D341Med (cell line): ENCODE measurements at regions not wholly inside any gene's neighbourhood (a gene's known extent, or its start where the extent isn't known, plus 50 kb on each side); places are given as distances from the start of the nearest gene placed in this dataset.
"Not testable (repeated sequence)": the region's sequence is repeated elsewhere in the genome, so short reads cannot be mapped to it uniquely, and the experiment has no call there.

Source experiments
- DNase-seq: peaks from one replicate; pipeline ENCODE4 v3.0.0; 2012; ENCODE audit warnings: low spot score

- DNase-seq: no peak
Measured at GRCh38 chr14:97791906-97792305, 994.7 kb downstream of the VRK1 start.

- DNase-seq: no peak
Measured at GRCh38 chr14:97796511-97796910, 999.3 kb downstream of the VRK1 start.

GRCh38 chr14:97798176-97798575, 1001.0 kb downstream of the VRK1 start:
- no peak for DNase-seq

- DNase-seq: no peak
Measured at GRCh38 chr14:97802430-97803373, 1005.5 kb downstream of the VRK1 start.

- DNase-seq: no peak
Measured at GRCh38 chr14:97804056-97804455, 1006.9 kb downstream of the VRK1 start.

GRCh38 chr14:97806891-97807290, 1009.7 kb downstream of the VRK1 start:
- DNase-seq: peak; percentile 73

- DNase-seq: not testable (repeated sequence)
Measured at GRCh38 chr14:97808541-97808940, 1011.4 kb downstream of the VRK1 start.

- DNase-seq: no peak
Measured at GRCh38 chr14:97813556-97813955, 1016.4 kb downstream of the VRK1 start.

GRCh38 chr14:97820781-97821180, 1023.6 kb downstream of the VRK1 start:
- DNase-seq: no peak

GRCh38 chr14:97824218-97824617, 1027.0 kb downstream of the VRK1 start:
- DNase-seq: no peak

- no peak for DNase-seq
Measured at GRCh38 chr14:97827746-97828145, 1030.6 kb downstream of the VRK1 start.

- peak; percentile 63 for DNase-seq
Measured at GRCh38 chr14:97832776-97833175, 1035.6 kb downstream of the VRK1 start.

GRCh38 chr14:97838986-97839385, 1041.8 kb downstream of the VRK1 start:
- no peak for DNase-seq

GRCh38 chr14:97840159-97840558, 1043.0 kb downstream of the VRK1 start:
- DNase-seq: no peak

- DNase-seq: no peak
Measured at GRCh38 chr14:97841762-97842161, 1044.6 kb downstream of the VRK1 start.

- no peak for DNase-seq
Measured at GRCh38 chr14:97843066-97843465, 1045.9 kb downstream of the VRK1 start.

GRCh38 chr14:97844042-97844441, 1046.9 kb downstream of the VRK1 start:
- DNase-seq: no peak

GRCh38 chr14:97846156-97846555, 1049.0 kb downstream of the VRK1 start:
- DNase-seq: no peak

GRCh38 chr14:97848317-97848980, 1051.3 kb downstream of the VRK1 start:
- DNase-seq: no peak

- no peak for DNase-seq
Measured at GRCh38 chr14:97850466-97850865, 1053.3 kb downstream of the VRK1 start.

- DNase-seq: no peak
Measured at GRCh38 chr14:97850886-97851285, 1053.7 kb downstream of the VRK1 start.

GRCh38 chr14:97851428-97851995, 1054.3 kb downstream of the VRK1 start:
- DNase-seq: no peak

GRCh38 chr14:97854918-97855317, 1057.7 kb downstream of the VRK1 start:
- no peak for DNase-seq
